GM23338 (cell line): ENCODE measurements at regions not wholly inside any gene's neighbourhood (a gene's known extent, or its start where the extent isn't known, plus 50 kb on each side); places are given as distances from the start of the nearest gene placed in this dataset.

Source experiments
- CREB1 ChIP-seq: fragments of 250-450 bp; sonication (Bioruptor Pico); IDR thresholded peaks from 2 replicates; pipeline ENCODE4 v1.5.0; 2020; ENCODE audit warnings: low read depth, mild to moderate bottlenecking, moderate library complexity
- ETS1 ChIP-seq: IDR thresholded peaks from 2 replicates; pipeline ENCODE4 v1.6.1; 2016; ENCODE audit warnings: antibody characterized with exemption
- EZH2 ChIP-seq: fragments of 200-600 bp; sonication (generic); IDR thresholded peaks from one replicate; pipeline ENCODE4 v1.8.0; 2017; ENCODE audit warnings: antibody characterized with exemption, mild to moderate bottlenecking, low read depth; ENCODE audit not compliant: unreplicated experiment
- EZH2phosphoT487 ChIP-seq: fragments of 200-600 bp; sonication (generic); IDR thresholded peaks from one replicate; pipeline ENCODE4 v1.8.1; 2018; ENCODE audit warnings: antibody characterized with exemption; ENCODE audit not compliant: unreplicated experiment
- JUNB ChIP-seq: IDR thresholded peaks from one replicate; pipeline ENCODE4 v1.6.1; 2016; ENCODE audit warnings: antibody characterized with exemption; ENCODE audit not compliant: unreplicated experiment
- NANOG ChIP-seq: IDR thresholded peaks from 2 replicates; pipeline ENCODE4 v1.6.1; 2016; ENCODE audit warnings: antibody characterized with exemption, borderline replicate concordance
- POLR2AphosphoS5 ChIP-seq: IDR thresholded peaks from 2 replicates; pipeline ENCODE4 v1.6.1; 2016; ENCODE audit warnings: antibody characterized with exemption, low read depth
- REST ChIP-seq: IDR thresholded peaks from one replicate; pipeline ENCODE4 v1.6.1; 2018; ENCODE audit warnings: antibody characterized with exemption; ENCODE audit not compliant: unreplicated experiment
- STAT1 ChIP-seq: IDR thresholded peaks from one replicate; pipeline ENCODE4 v1.6.1; 2016; ENCODE audit warnings: antibody characterized with exemption; ENCODE audit not compliant: unreplicated experiment
- ZNF114 ChIP-seq: fragments of 250-450 bp; sonication (Bioruptor Pico); IDR thresholded peaks from 2 replicates; pipeline ENCODE4 v1.5.0; 2020; ENCODE audit warnings: mild to moderate bottlenecking, moderate library complexity
- ZNF331 ChIP-seq: fragments of 250-450 bp; sonication (Bioruptor Pico); IDR thresholded peaks from 2 replicates; pipeline ENCODE4 v1.5.0; 2020; ENCODE audit warnings: low read depth, mild to moderate bottlenecking, moderate library complexity
- TF ChIP-seq, protein P1 (sequence below), 2 experiments: fragments of 200-600 bp in 1 of 2; sonication (generic) in 1 of 2; conservative IDR thresholded peaks; 2 replicates each; pipeline versions ENCODE4 v1.5.1 to v1.6.1; 2016 to 2017; ENCODE audit warnings: antibody characterized with exemption in 2 of 2, low read depth in 2 of 2, mild to moderate bottlenecking in 2 of 2, moderate library complexity in 1 of 2
- TF ChIP-seq, protein P2 (sequence below): fragments of 250-450 bp; sonication (Bioruptor Pico); IDR thresholded peaks from 2 replicates; pipeline ENCODE4 v1.5.0; 2020; ENCODE audit warnings: mild to moderate bottlenecking, moderate library complexity

DNA sequence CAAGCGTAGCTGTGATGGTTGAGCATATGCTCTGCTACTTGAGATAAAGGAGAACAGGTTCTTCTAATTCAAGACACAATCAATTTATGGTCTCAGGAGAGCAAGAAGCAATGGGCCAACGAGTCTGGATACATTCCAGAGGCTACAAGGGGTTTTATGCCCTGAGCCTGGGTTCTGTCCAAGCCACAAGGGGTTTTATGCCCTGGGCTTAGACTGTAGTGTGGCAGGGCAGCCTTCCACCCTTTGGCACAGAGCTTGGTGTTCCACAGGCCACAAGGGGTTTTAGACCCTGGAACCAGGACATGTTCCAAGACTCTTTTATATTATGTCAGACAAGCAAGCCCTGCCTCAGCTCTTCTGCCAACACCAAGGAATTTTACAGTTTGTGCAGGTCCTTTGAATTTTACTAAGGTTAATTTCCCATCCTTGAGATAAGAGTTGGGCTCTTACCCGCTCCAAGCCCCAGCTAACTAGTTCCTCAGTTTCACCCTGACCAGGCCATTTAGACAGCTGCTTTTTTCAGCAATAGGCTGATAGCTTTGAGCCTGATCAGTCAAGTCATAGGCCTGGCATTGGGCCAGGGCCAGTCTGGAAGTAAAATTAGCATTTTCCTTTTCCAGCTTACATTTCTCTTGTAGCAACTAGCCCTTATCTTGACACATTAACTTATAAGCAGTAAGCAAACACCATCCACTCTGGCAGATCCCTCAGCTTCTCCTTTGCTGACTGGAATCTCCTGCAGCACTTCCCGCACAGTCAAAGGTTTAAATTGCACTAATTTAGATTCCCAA, 95.0 kb downstream of the ZNF737 start:
- TF ChIP-seq EZH2 = no peak
- TF ChIP-seq, protein P1, sequence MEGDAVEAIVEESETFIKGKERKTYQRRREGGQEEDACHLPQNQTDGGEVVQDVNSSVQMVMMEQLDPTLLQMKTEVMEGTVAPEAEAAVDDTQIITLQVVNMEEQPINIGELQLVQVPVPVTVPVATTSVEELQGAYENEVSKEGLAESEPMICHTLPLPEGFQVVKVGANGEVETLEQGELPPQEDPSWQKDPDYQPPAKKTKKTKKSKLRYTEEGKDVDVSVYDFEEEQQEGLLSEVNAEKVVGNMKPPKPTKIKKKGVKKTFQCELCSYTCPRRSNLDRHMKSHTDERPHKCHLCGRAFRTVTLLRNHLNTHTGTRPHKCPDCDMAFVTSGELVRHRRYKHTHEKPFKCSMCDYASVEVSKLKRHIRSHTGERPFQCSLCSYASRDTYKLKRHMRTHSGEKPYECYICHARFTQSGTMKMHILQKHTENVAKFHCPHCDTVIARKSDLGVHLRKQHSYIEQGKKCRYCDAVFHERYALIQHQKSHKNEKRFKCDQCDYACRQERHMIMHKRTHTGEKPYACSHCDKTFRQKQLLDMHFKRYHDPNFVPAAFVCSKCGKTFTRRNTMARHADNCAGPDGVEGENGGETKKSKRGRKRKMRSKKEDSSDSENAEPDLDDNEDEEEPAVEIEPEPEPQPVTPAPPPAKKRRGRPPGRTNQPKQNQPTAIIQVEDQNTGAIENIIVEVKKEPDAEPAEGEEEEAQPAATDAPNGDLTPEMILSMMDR (conservative IDR thresholded peaks at IDR 0.05; ENCODE audit: low read depth in 2 of 2) = no peak
- no peak for TF ChIP-seq ZNF331 (CRISPR knock-in tag)
- TF ChIP-seq EZH2phosphoT487 = no peak
- TF ChIP-seq POLR2AphosphoS5 = no peak
- TF ChIP-seq ETS1 = no peak
- no peak for TF ChIP-seq REST
- no peak for TF ChIP-seq CREB1 (CRISPR knock-in tag)
- TF ChIP-seq, protein P2, sequence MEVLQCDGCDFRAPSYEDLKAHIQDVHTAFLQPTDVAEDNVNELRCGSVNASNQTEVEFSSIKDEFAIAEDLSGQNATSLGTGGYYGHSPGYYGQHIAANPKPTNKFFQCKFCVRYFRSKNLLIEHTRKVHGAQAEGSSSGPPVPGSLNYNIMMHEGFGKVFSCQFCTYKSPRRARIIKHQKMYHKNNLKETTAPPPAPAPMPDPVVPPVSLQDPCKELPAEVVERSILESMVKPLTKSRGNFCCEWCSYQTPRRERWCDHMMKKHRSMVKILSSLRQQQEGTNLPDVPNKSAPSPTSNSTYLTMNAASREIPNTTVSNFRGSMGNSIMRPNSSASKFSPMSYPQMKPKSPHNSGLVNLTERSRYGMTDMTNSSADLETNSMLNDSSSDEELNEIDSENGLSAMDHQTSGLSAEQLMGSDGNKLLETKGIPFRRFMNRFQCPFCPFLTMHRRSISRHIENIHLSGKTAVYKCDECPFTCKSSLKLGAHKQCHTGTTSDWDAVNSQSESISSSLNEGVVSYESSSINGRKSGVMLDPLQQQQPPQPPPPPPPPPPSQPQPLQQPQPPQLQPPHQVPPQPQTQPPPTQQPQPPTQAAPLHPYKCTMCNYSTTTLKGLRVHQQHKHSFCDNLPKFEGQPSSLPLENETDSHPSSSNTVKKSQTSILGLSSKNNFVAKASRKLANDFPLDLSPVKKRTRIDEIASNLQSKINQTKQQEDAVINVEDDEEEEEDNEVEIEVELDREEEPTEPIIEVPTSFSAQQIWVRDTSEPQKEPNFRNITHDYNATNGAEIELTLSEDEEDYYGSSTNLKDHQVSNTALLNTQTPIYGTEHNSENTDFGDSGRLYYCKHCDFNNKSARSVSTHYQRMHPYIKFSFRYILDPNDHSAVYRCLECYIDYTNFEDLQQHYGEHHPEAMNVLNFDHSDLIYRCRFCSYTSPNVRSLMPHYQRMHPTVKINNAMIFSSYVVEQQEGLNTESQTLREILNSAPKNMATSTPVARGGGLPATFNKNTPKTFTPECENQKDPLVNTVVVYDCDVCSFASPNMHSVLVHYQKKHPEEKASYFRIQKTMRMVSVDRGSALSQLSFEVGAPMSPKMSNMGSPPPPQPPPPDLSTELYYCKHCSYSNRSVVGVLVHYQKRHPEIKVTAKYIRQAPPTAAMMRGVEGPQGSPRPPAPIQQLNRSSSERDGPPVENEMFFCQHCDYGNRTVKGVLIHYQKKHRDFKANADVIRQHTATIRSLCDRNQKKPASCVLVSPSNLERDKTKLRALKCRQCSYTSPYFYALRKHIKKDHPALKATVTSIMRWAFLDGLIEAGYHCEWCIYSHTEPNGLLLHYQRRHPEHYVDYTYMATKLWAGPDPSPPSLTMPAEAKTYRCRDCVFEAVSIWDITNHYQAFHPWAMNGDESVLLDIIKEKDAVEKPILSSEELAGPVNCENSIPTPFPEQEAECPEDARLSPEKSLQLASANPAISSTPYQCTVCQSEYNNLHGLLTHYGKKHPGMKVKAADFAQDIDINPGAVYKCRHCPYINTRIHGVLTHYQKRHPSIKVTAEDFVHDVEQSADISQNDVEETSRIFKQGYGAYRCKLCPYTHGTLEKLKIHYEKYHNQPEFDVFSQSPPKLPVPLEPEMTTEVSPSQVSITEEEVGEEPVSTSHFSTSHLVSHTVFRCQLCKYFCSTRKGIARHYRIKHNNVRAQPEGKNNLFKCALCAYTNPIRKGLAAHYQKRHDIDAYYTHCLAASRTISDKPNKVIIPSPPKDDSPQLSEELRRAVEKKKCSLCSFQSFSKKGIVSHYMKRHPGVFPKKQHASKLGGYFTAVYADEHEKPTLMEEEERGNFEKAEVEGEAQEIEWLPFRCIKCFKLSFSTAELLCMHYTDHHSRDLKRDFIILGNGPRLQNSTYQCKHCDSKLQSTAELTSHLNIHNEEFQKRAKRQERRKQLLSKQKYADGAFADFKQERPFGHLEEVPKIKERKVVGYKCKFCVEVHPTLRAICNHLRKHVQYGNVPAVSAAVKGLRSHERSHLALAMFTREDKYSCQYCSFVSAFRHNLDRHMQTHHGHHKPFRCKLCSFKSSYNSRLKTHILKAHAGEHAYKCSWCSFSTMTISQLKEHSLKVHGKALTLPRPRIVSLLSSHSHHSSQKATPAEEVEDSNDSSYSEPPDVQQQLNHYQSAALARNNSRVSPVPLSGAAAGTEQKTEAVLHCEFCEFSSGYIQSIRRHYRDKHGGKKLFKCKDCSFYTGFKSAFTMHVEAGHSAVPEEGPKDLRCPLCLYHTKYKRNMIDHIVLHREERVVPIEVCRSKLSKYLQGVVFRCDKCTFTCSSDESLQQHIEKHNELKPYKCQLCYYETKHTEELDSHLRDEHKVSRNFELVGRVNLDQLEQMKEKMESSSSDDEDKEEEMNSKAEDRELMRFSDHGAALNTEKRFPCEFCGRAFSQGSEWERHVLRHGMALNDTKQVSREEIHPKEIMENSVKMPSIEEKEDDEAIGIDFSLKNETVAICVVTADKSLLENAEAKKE (CRISPR knock-in tag) = no peak
- no peak for TF ChIP-seq JUNB
- TF ChIP-seq ZNF114 (CRISPR knock-in tag) = no peak
- TF ChIP-seq NANOG = no peak
- no peak for TF ChIP-seq STAT1
